SU-DHL-6 (cell line): ENCODE measurements at regions not wholly inside any gene's neighbourhood (a gene's known extent, or its start where the extent isn't known, plus 50 kb on each side); places are given as distances from the start of the nearest gene placed in this dataset.

Experiments
- H2AFZ ChIP-seq: fragments of 200-600 bp; sonication (generic); 2 replicates; pipeline ENCODE4 v1.6.1; 2014; ENCODE audit warnings: low read depth, mild to moderate bottlenecking, moderate library complexity, mixed read lengths, antibody characterized with exemption, low read length; ENCODE audit not compliant: severe bottlenecking
- H3F3A ChIP-seq: fragments of 200-600 bp; shearing (Covaris generic); 2 replicates; pipeline ENCODE4 v1.6.0; 2016; ENCODE audit warnings: antibody characterized with exemption, mild to moderate bottlenecking; ENCODE audit not compliant: insufficient read depth
- H3K27ac ChIP-seq: fragments of 200-600 bp; sonication (generic); 2 replicates; pipeline ENCODE4 v1.5.1; 2016; ENCODE audit warnings: low read depth, mild to moderate bottlenecking, low read length, moderate library complexity, mixed read lengths
- H3K27me3 ChIP-seq: fragments of 200-600 bp; sonication (generic), shearing (Covaris generic); 2 replicates; pipeline ENCODE4 v1.6.0; 2014; ENCODE audit warnings: mild to moderate bottlenecking, low read length
- H3K36me3 ChIP-seq: fragments of 200-600 bp; sonication (generic); 2 replicates; pipeline ENCODE4 v1.6.1; 2014; ENCODE audit warnings: mild to moderate bottlenecking, low read length, mixed read lengths
- H3K4me2 ChIP-seq: fragments of 300-600, 200-600 bp; shearing (Covaris generic), sonication (generic); 2 replicates; pipeline ENCODE4 v1.6.0; 2014; ENCODE audit warnings: low read length, low read depth, mild to moderate bottlenecking; ENCODE audit not compliant: poor library complexity, severe bottlenecking
- H3K4me3 ChIP-seq: fragments of 200-600 bp; sonication (generic); 2 replicates; pipeline ENCODE4 v1.5.1; 2014; ENCODE audit warnings: antibody characterized with exemption, low read length, mild to moderate bottlenecking, mixed read lengths; ENCODE audit not compliant: insufficient read depth, poor library complexity, severe bottlenecking
- H3K79me2 ChIP-seq: fragments of 200-600 bp; sonication (generic); 2 replicates; pipeline ENCODE4 v1.6.1; 2014; ENCODE audit warnings: mild to moderate bottlenecking, low read length, moderate library complexity; ENCODE audit not compliant: insufficient read depth
- H3K9ac ChIP-seq: fragments of 200-600 bp; sonication (generic); 2 replicates; pipeline ENCODE4 v1.7.0; 2014; ENCODE audit warnings: mild to moderate bottlenecking, low read length
- H3K9me2 ChIP-seq: fragments of 200-600 bp; sonication (generic); replicated peaks from 2 replicates; pipeline ENCODE4 v1.6.1; 2014; ENCODE audit warnings: low read length; ENCODE audit not compliant: insufficient read depth
- H3K9me3 ChIP-seq: fragments of 200-600 bp; sonication (generic); 2 replicates; pipeline ENCODE4 v1.6.1; 2014; ENCODE audit warnings: low read length, mixed read lengths; ENCODE audit not compliant: insufficient read depth
- H4K20me1 ChIP-seq: fragments of 200-600 bp; sonication (generic); 2 replicates; pipeline ENCODE4 v1.6.1; 2014; ENCODE audit warnings: low read depth, mild to moderate bottlenecking, antibody characterized with exemption, low read length, moderate library complexity, mixed read lengths
- CTCF ChIP-seq: fragments of 200-600 bp; sonication (generic); IDR thresholded peaks from one replicate; pipeline ENCODE4 v1.5.1; 2017; ENCODE audit warnings: antibody characterized with exemption, mild to moderate bottlenecking, low read length, moderate library complexity; ENCODE audit not compliant: insufficient read depth, poor library complexity, severe bottlenecking
- EZH2phosphoT487 ChIP-seq: fragments of 200-600 bp; sonication (generic), shearing (Covaris generic); conservative IDR thresholded peaks from 2 replicates; pipeline ENCODE4 v1.6.1; 2018; ENCODE audit warnings: mild to moderate bottlenecking, antibody characterized with exemption, low read length, moderate library complexity, mixed read lengths

- H3K9ac ChIP-seq: no peak overlapping the region
- no peaks in the 10 kb centered on the region for H3F3A ChIP-seq
- H3K27me3 ChIP-seq: no peaks in the 10 kb centered on the region
- H3K27ac ChIP-seq: no peak overlapping the region
- no peak overlapping the region for H3K4me2 ChIP-seq
- no peaks in the 10 kb centered on the region for H3K79me2 ChIP-seq
- no peaks in the 10 kb centered on the region for H4K20me1 ChIP-seq
- H3K9me2 ChIP-seq: no peaks in the 10 kb centered on the region
- H3K4me3 ChIP-seq: no peak overlapping the region
- no peak for TF ChIP-seq CTCF
- no peak for TF ChIP-seq EZH2phosphoT487
- 0 out of 2 replicates have a peak, but pooled peaks cover 6% of the 10 kb centered on the region for H3K9me3 ChIP-seq
- H3K36me3 ChIP-seq: no peaks in the 10 kb centered on the region; the same call in 1 of the 2 replicates
- no peak overlapping the region for H2AFZ ChIP-seq
Measured at GRCh38 chr1:221223281-221223680, 344.0 kb downstream of the HLX start.

- no peaks in the 10 kb centered on the region for H3K9me2 ChIP-seq
- TF ChIP-seq CTCF: no peak
- TF ChIP-seq EZH2phosphoT487: no peak
- no peak overlapping the region for H2AFZ ChIP-seq
- H3K79me2 ChIP-seq: no peaks in the 10 kb centered on the region
- no peak overlapping the region for H3K4me3 ChIP-seq
- no peak overlapping the region for H3K4me2 ChIP-seq
- H3K27ac ChIP-seq: no peak overlapping the region
- H4K20me1 ChIP-seq: no peaks in the 10 kb centered on the region
- H3F3A ChIP-seq: no peaks in the 10 kb centered on the region
- H3K27me3 ChIP-seq: no peaks in the 10 kb centered on the region
- no peaks in the 10 kb centered on the region; the same call in 1 of the 2 replicates for H3K36me3 ChIP-seq
- no peak overlapping the region for H3K9ac ChIP-seq
- H3K9me3 ChIP-seq: 0 out of 2 replicates have a peak, but pooled peaks cover 6% of the 10 kb centered on the region
Measured at GRCh38 chr1:221227460-221227859, 348.2 kb downstream of the HLX start.

GRCh38 chr1:221227872-221228337 is 348.7 kb downstream of the HLX start:
- H3K27me3 ChIP-seq: no peaks in the 10 kb centered on the region
- H3K9me3 ChIP-seq: 0 out of 2 replicates have a peak, but pooled peaks cover 6% of the 10 kb centered on the region
- no peaks in the 10 kb centered on the region; the same call in 1 of the 2 replicates for H3K36me3 ChIP-seq
- H3K27ac ChIP-seq: no peak overlapping the region
- H3K4me2 ChIP-seq: no peak overlapping the region
- H3K4me3 ChIP-seq: no peak overlapping the region
- no peaks in the 10 kb centered on the region for H3K79me2 ChIP-seq
- H2AFZ ChIP-seq: no peak overlapping the region
- H3K9me2 ChIP-seq: no peaks in the 10 kb centered on the region
- no peak overlapping the region for H3K9ac ChIP-seq
- TF ChIP-seq EZH2phosphoT487: no peak
- TF ChIP-seq CTCF: no peak
- H3F3A ChIP-seq: no peaks in the 10 kb centered on the region
- no peaks in the 10 kb centered on the region for H4K20me1 ChIP-seq

- Histone ChIP-seq H3K79me2 (no peaks in the 10 kb centered on the region), H3K9me2 (no peaks in the 10 kb centered on the region), H3K4me2 (no peak overlapping the region), H3K4me3 (no peak overlapping the region), H2AFZ (no peak overlapping the region), H3K27ac (no peak overlapping the region), H3F3A (no peaks in the 10 kb centered on the region), H4K20me1 (no peaks in the 10 kb centered on the region), H3K9me3 (0 out of 2 replicates have a peak, but pooled peaks cover 6% of the 10 kb centered on the region), H3K9ac (no peak overlapping the region), H3K27me3 (no peaks in the 10 kb centered on the region), H3K36me3 (no peaks in the 10 kb centered on the region)
- TF ChIP-seq EZH2phosphoT487: no peak
- no peak for TF ChIP-seq CTCF
Measured at GRCh38 chr1:221228594-221228993, 349.4 kb downstream of the HLX start.
